ENCODE measurements at regions not wholly inside any gene's neighbourhood (a gene's known extent, or its start where the extent isn't known, plus 50 kb on each side); places are given as distances from the start of the nearest gene placed in this dataset.

DNA sequence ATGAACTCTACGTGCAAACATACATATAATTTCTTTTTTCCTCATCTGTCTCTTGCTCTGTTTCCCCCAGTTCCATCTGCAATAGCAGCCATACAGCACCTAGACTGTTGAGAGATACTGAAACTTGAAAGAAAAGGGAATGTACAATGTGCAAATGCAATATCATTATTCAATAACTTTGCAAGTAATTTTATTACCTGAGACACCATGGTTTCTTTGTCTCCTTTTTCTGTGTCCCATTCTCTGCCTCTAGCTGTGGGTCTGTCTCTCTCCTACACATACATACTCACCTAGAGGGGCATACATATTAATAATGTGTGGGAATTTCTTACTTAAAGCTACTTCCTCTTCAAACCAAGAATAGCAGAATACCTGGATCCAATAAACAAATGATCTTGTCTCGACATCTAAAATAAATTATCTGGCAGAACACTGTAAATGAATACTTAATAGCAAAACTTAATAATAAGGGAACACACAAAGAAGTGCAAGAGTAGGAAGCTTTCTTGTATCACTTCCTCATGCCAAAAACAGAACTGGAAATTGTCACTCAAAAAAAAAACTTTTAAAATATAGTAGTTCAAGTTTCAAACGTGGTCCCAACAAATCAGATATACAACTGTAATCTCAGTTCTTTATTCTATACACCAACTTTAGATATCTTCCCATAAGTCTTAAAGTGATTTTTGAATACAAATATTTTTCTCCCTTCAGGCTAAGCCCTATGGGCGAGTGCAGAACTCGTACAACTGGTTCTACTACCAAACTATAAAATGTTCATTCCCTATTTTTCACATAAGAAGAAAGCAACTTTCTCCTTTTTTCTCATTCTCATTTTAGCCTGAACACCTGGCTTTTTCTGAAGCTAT lies 194.6 kb downstream of the NRIP1 start:
- no peaks in the 10 kb centered on the region for H3K27me3 ChIP-seq (replicated peaks; ENCODE audit: control insufficient read depth, insufficient read depth, low read length)
- TF ChIP-seq, protein P1, sequence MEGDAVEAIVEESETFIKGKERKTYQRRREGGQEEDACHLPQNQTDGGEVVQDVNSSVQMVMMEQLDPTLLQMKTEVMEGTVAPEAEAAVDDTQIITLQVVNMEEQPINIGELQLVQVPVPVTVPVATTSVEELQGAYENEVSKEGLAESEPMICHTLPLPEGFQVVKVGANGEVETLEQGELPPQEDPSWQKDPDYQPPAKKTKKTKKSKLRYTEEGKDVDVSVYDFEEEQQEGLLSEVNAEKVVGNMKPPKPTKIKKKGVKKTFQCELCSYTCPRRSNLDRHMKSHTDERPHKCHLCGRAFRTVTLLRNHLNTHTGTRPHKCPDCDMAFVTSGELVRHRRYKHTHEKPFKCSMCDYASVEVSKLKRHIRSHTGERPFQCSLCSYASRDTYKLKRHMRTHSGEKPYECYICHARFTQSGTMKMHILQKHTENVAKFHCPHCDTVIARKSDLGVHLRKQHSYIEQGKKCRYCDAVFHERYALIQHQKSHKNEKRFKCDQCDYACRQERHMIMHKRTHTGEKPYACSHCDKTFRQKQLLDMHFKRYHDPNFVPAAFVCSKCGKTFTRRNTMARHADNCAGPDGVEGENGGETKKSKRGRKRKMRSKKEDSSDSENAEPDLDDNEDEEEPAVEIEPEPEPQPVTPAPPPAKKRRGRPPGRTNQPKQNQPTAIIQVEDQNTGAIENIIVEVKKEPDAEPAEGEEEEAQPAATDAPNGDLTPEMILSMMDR (IDR thresholded peaks at IDR 0.05; ENCODE audit: insufficient read depth, low read length, poor library complexity, severe bottlenecking) = no peak
- H3K36me3 ChIP-seq (ENCODE audit: control insufficient read depth, insufficient read depth, low read length) = no peaks in the 10 kb centered on the region
- H3K4me3 ChIP-seq (replicated peaks; ENCODE audit: low read depth, low read length) = no peak overlapping the region
- no peak for DNase-seq (ENCODE audit: extremely low read depth, insufficient read length)

- H3K27me3 ChIP-seq (replicated peaks; ENCODE audit: control insufficient read depth, insufficient read depth, low read length) = no peaks in the 10 kb centered on the region
- H3K4me3 ChIP-seq (replicated peaks; ENCODE audit: low read depth, low read length) = no peak overlapping the region
- no peaks in the 10 kb centered on the region for H3K36me3 ChIP-seq (ENCODE audit: control insufficient read depth, insufficient read depth, low read length)
- no peak for DNase-seq (ENCODE audit: extremely low read depth, insufficient read length)
- TF ChIP-seq, protein P1 (IDR thresholded peaks at IDR 0.05; ENCODE audit: insufficient read depth, low read length, poor library complexity, severe bottlenecking) = no peak
Observed at GRCh38 chr21:14866859-14867765, 197.7 kb downstream of the NRIP1 start.

GRCh38 chr21:14864211-14865021 lies 200.4 kb downstream of the NRIP1 start:
- TF ChIP-seq, protein P1 (IDR thresholded peaks at IDR 0.05; ENCODE audit: insufficient read depth, low read length, poor library complexity, severe bottlenecking) = peak; percentile 84
- Histone ChIP-seq H3K36me3 (ENCODE audit: control insufficient read depth, insufficient read depth, low read length) (no peaks in the 10 kb centered on the region), H3K4me3 (replicated peaks; ENCODE audit: low read depth, low read length) (no peak overlapping the region), H3K27me3 (replicated peaks; ENCODE audit: control insufficient read depth, insufficient read depth, low read length) (no peaks in the 10 kb centered on the region)
- peak; percentile 41 for DNase-seq (ENCODE audit: extremely low read depth, insufficient read length)

GRCh38 chr21:14863745-14864210 lies 201.0 kb downstream of the NRIP1 start:
- H3K4me3 ChIP-seq (replicated peaks; ENCODE audit: low read depth, low read length) = no peak overlapping the region
- H3K36me3 ChIP-seq (ENCODE audit: control insufficient read depth, insufficient read depth, low read length) = no peaks in the 10 kb centered on the region
- no peak for DNase-seq (ENCODE audit: extremely low read depth, insufficient read length)
- H3K27me3 ChIP-seq (replicated peaks; ENCODE audit: control insufficient read depth, insufficient read depth, low read length) = no peaks in the 10 kb centered on the region
- TF ChIP-seq, protein P1 (IDR thresholded peaks at IDR 0.05; ENCODE audit: insufficient read depth, low read length, poor library complexity, severe bottlenecking) = no peak

All from GM06990 (cell line).